ENCODE measurements at regions not wholly inside any gene's neighbourhood (a gene's known extent, or its start where the extent isn't known, plus 50 kb on each side); places are given as distances from the start of the nearest gene placed in this dataset.

DNA sequence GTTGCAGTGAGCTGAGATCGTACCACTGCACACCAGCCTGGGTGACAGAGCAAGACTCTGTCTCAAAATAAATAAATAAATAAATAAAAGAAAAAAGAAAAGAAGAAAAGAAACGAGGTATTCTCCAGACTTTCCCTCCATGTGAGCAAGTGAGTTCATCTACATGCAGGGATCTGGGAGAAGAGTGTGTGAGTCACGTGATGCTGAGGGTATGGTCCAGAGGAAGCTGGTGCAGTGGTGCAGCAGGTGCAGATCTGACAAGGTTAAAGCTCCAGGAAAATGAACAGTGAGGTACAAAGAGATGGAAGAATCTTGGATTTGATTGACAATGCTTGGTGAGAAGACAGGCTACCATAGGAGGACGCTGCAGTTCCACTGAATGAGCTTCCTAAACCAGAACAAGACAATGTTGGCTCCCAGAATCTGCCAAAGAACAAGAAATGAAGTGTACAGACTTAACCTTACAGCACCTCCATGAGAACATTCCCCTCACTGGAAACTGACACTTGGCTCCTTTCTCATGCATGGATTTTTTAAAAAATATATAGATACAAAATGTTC lies 79.5 kb upstream of the BTBD3 start:
- DNase-seq (ENCODE audit: low read depth, low spot score) = no peak

DNA sequence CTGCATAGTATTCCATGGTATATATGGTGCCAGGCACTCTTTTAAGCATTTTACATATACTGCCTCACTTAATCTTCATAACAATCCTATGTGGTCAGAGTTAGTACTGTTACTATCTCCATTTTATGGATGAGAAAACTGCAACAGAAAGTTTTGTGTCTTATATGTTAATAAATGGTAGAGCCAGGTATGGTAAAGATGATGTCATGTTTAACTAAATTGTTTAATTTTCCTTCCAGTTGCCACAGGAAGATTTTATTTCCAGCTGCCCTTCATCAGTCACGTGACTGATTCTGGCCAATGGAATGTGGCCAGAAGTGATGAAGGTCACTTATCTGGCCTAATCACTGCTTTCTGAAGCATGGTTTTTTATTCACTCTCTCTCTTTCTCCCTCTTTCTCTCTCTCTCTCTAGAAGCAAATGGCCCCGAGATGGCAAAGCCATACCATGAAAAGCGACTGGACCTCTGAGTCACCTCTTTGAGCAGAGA lies 75.7 kb upstream of the BTBD3 start:
- DNase-seq (ENCODE audit: low read depth, low spot score) = no peak
- no peak overlapping the region for H3K4me3 ChIP-seq (ENCODE audit: low read length)

More for the DNA sequence above, 79.5 kb upstream of the BTBD3 start:
- no peak overlapping the region for H3K4me3 ChIP-seq (ENCODE audit: low read length)

DNA sequence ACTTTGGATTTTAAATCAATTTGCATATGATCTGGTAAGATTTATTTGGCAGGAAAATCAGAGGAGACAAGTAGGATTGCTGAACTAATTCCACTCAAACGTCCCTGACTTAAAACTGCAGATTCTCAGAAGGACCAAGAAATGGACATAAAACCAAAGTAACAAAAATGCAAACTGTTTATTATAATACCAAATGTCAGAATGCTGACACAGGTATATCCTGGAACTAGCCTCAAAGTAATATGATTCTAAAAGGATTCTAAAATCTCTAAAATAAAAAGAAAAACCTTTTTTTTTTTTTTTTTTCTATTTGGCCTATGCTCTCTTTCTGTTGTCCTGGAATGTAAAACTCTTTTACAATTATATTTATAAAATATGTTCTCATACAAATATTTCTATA lies 74.4 kb upstream of the BTBD3 start:
- H3K4me3 ChIP-seq (ENCODE audit: low read length) = no peak overlapping the region
- no peak for DNase-seq (ENCODE audit: low read depth, low spot score)

DNA sequence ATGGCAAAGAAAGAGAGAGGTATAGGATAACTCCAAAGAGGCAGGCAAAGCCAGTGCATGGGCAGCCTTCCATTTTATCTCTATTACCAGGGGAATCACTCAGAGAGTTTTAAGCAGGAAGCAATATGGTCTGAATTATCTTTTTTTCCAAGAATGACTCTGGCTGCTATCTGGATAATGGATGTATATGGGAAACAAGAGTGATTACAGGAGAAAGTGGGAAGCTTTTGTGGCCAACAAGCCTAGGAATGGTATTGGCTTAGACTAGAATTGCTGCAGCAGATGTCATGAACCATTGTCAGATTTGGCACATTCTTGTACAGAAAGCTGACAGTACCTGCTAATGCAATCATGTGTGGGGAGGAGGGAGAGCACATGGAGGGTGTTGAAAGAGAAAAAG lies 73.0 kb upstream of the BTBD3 start:
- no peak for DNase-seq (ENCODE audit: low read depth, low spot score)
- H3K4me3 ChIP-seq (ENCODE audit: low read length) = no peak overlapping the region

DNA sequence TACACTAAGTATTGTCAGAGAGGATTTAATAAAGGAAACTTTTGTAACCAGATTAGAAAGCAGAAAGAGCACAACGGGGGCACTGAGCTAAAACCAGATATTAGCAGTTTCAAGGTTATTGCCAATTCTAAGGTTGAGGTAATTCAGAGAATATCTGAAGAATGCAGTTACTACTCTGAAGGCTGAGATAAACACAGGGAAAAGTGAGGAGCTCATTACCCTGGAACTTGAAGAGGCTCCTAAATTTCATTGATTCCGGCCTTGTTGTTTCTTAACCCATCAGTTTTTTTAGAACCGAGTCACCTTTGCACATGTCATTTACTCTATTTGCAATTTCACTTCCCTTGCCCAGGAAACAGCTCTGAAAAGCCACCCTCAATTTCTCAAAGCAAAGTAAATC lies 72.4 kb upstream of the BTBD3 start:
- no peak overlapping the region for H3K4me3 ChIP-seq (ENCODE audit: low read length)
- DNase-seq (ENCODE audit: low read depth, low spot score) = no peak

DNA sequence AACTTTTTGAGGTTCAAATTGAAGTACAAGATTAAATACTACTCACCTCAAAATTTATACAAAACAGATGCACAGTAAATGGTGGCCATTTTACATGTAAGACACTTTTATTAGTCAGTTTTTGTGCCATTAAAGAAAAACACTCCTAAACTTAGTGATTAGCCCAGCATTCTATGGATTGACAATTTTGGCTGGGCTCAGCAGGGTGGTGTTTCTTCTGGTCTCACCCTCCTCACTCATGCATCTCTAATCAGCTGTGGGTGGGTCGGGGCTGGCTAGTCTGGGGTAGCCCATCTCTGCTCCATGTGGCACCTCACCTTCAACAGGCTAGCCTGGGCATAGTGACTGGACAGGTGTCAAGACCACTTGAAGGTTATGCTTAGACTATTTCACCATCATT lies 71.6 kb upstream of the BTBD3 start:
- no peak overlapping the region for H3K4me3 ChIP-seq (ENCODE audit: low read length)
- DNase-seq (ENCODE audit: low read depth, low spot score) = no peak

DNA sequence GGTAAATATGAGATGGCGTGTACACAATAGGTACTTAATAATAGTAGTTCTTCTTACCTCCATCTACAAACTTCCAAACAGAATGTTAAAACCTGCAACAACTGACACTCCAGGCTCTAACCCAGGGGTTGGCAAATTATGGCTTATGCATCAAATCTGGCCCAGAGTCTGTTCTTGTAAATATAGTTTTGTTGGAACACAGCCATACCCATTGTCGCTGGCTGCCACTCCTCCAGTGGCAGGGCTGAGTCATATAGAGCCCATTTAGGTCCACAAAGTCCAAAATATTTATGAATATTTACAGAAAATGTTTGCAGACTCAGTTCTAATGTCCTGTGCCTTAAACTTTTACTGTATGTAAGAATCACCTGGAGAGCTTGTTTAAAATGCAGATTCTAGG lies 69.9 kb upstream of the BTBD3 start:
- DNase-seq (ENCODE audit: low read depth, low spot score) = no peak

DNA sequence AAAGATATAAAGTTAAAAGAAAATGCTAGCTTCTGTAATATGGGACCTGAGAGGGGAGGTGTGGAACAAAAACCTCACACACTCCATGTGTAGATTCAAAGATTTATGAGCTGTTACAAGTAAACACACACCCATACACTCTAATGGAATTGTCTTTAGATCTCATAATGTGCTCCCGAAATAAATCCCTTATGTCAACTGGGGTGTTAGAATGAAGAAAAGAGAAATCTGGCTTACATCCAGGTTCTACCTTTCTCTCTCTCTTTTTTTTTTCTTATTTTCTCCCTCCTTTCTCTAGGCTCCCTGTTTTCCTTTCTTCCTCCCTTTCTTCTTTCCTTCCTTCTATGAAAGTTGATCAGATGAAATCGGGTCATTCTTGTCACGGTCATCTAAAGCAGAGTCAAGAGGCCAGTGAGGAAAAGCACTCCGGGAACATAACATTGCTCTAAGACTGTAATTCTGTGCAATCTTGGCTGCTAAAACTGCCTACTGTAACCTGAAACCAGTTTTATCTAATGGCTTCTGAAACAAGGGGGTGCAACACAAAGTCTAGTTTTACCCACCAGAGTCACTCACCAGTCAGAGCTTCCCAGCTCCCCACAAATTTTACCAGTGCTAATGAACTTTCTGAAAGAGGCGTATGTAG lies 68.3 kb upstream of the BTBD3 start:
- no peak for DNase-seq (ENCODE audit: low read depth, low spot score)
- no peak overlapping the region for H3K4me3 ChIP-seq (ENCODE audit: low read length)

More for the DNA sequence above, 69.9 kb upstream of the BTBD3 start:
- H3K4me3 ChIP-seq (ENCODE audit: low read length) = no peak overlapping the region

DNA sequence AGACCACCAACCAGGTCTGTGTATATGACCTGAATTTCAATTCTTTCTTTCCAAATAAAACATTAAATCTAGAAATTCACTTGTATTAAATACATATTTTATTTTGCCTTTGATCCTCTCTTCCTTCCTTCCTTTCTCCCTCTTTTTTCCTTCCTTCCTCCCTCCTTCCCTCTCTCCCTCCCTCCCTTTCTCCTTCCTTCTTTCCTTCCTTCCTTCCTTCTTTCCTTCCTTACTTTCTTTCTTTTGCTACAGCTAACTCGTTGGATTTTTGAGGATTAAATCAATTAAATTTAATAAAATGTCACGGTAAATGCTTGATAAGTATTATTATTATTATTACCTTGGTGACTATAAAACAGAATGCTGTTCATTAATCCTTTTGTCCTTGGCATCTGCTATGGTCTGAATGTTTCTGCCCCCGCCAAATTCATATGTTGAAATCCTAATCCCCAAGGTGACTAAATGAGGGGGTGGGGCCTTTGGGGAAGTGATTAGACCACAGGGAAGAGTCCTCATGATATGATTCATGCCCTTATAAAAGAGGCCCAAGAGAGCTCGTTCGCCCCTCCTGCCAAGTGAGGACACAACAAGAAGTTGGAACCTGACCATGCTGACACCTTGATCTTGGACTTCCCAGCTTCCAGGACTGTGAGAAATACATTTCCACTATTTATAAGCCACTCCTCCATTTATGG lies 67.6 kb upstream of the BTBD3 start:
- DNase-seq (ENCODE audit: low read depth, low spot score) = no peak
- no peak overlapping the region for H3K4me3 ChIP-seq (ENCODE audit: low read length)

DNA sequence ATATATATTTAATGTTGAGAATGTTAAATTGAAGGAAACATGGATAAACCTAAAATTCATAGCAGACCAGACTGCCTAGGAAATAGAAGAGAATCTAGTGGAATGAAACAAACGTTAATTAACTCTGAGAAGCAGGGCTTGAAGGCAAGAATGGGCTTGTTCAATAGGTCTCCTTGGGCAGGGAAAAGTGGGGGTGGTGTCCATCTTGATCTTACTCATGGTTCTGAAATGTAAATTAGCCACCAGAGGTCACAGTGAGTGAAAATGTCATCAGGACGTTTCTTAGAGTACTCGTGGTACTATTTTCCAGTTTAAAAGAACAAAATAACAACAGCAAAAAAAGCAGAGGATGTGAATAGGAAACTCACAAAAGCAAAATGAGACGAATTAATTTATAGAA lies 66.8 kb upstream of the BTBD3 start:
- no peak overlapping the region for H3K4me3 ChIP-seq (ENCODE audit: low read length)
- no peak for DNase-seq (ENCODE audit: low read depth, low spot score)

DNA sequence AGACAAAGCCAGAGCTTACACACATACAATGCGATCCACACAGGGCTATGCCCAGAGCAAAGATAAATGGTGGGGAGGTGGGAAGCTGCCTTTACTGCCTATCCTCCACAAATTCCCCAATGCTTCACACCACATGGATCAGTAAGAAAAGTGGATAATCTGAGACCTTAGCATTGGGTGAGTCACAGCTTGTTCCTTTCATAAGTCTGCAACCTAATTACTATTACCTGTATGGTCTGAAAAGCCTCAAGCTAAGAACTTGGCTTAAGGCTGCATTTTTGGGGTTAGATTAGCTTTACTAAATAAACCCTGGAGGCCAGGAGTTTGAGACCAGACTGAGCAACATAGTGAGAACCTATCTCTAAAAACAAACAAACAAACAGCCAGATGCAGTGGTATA lies 66.0 kb upstream of the BTBD3 start:
- H3K4me3 ChIP-seq (ENCODE audit: low read length) = no peak overlapping the region
- DNase-seq (ENCODE audit: low read depth, low spot score) = no peak

DNA sequence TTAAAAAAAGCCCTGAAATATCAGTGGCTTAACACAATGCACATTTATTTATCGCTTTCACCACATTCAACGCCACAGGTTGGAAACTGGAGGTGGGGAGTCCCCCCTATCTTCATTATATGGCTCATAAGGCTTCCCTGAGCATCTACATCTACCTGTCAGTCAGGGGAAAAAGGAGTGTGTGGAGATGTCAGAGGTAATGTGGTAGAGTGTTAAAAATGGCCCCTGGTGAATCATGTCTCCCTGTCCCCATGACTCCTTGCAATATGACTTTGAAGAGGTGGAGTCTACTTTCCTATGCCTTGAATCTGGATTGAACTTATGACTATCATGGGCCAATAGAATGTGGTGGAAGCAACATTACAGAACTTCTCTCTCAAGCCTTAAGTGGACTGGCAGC lies 65.5 kb upstream of the BTBD3 start:
- no peak overlapping the region for H3K4me3 ChIP-seq (ENCODE audit: low read length)

DNA sequence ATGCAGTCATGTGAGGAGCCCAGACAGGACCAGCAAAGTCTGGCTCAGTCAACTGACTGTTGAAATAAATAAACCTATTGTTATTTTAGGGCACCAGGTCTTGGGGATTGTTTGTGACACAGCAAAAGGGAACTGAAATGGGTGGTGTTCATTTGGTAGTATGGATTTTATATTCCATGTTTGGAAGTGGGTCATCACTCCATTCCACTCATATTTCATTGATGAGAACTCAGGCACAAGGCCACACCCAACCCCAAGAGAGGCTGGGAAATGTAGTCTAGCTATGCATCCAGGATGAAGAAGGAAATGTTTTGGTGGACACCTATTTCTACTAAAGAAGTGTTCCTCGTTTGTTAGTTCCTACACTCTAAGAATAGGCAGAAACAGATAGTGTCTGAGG lies 64.9 kb upstream of the BTBD3 start:
- no peak for DNase-seq (ENCODE audit: low read depth, low spot score)
- no peak overlapping the region for H3K4me3 ChIP-seq (ENCODE audit: low read length)

More for the DNA sequence above, 65.5 kb upstream of the BTBD3 start:
- no peak for DNase-seq (ENCODE audit: low read depth, low spot score)

DNA sequence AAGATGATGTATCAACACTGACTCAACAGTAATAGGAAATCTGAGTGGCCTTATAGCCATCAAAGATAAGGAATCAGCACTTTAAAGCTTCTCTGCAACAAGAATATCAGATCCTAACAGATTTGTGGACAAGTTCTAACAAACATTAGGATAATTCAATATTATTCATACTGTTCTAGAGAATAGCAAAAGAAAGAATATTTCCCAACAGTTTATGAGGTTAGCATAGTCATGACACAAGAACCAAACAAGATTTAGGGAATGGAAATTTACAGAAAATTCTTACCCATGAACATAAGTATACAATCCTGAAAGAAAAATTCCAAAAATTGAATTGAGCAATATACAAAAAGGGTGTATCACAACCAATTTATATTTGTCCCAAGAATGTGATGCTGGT lies 64.3 kb upstream of the BTBD3 start:
- H3K4me3 ChIP-seq (ENCODE audit: low read length) = no peak overlapping the region
- DNase-seq (ENCODE audit: low read depth, low spot score) = no peak

DNA sequence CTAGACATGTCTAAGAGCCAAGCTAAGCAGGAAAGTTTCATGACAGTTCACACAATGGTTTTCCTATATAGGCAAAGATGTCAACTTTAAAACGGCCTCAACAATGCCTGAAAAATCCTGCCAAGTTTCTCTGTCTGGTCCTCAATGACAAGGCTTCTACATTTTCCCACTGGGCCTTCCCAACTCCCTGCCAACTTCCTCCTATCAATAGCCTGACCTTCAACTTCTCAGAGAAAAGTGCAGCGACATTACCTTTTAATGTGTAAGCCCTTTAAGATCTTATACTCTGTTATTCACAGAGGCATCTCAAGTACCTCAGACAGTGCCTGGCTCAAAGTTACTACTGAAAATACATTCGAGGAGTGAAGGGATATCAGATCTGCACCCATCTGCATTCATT lies 56.2 kb upstream of the BTBD3 start:
- no peak overlapping the region for H3K4me3 ChIP-seq (ENCODE audit: low read length)
- no peak for DNase-seq (ENCODE audit: low read depth, low spot score)

DNA sequence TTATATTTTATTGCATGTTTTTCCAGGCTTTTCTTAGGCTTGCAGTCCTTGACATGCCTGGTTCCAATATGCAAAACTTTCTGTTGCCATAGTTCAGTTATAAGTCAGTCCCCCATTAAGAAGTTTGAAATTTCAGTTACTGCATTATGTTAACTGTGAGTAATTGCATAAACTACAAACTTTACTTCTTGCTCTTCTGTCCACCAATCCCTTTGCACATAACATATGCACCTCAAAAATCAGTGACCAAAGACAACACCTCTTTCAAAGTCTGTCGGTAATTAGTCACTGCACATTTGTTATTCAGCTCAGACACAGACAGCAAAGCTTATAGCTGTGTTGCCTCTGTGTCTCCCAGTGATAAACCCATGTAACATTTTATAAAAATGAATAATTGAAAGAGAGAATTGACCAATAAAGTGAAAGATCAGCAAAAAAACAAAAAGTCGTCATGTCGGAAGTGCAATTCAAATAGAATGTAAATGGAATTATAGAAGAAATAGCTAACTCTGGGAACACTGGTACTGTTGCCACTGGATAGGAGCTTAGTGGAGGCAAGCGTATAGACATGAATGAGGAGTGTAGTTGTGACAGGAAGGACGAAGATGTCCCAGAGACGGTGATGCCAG lies 50.3 kb upstream of the BTBD3 start:
- no peak overlapping the region for H3K4me3 ChIP-seq (ENCODE audit: low read length)
- no peak for DNase-seq (ENCODE audit: low read depth, low spot score)
